SK-N-SH (cell line): ENCODE measurements at regions not wholly inside any gene's neighbourhood (a gene's known extent, or its start where the extent isn't known, plus 50 kb on each side); places are given as distances from the start of the nearest gene placed in this dataset.

Experiments
- CTCF ChIA-PET: fragments of 300-600, 350-600 bp; formaldehyde crosslinking; extraction: SDS; loops from one replicate; lab custom pipeline; 2021; lab: Yijun Ruan, JAX
- POLR2A ChIA-PET: fragments of 350-600 bp; sonication (Branson Sonifier 250); formaldehyde crosslinking; extraction: SDS; loops from one replicate; lab custom pipeline; 2020; ENCODE audit warnings: antibody characterized with exemption, inconsistent platforms; lab: Yijun Ruan, JAX
- DNase-seq: peaks from one replicate; pipeline ENCODE4 v3.0.0; 2012
- H2AFZ ChIP-seq: fragments of 200-600 bp; sonication (generic); 2 replicates; pipeline ENCODE4 v1.8.1; 2016; ENCODE audit warnings: antibody characterized with exemption, mild to moderate bottlenecking, low read depth
- H3F3A ChIP-seq: fragments of 200-600 bp; sonication (generic); replicated peaks from 2 replicates; pipeline ENCODE3; 2016; ENCODE audit warnings: antibody characterized with exemption, mild to moderate bottlenecking; ENCODE audit not compliant: insufficient read depth
- H3K27ac ChIP-seq, 2 experiments: fragments of 200-500 bp in 1 of 2; fragments of 200-600 bp in 1 of 2; sonication (Bioruptor generic) in 1 of 2; sonication (generic), shearing (Covaris generic) in 1 of 2; 2 replicates each; pipeline versions ENCODE4 v1.5.1 to v1.6.1; 2014 to 2016; ENCODE audit warnings: low read depth in 2 of 2, inconsistent platforms in 1 of 2, low read length in 1 of 2, mild to moderate bottlenecking in 1 of 2, mixed read lengths in 1 of 2
- H3K27me3 ChIP-seq: fragments of 200-600 bp; sonication (generic), shearing (Covaris generic); 2 replicates; pipeline ENCODE4 v1.6.1; 2016; ENCODE audit warnings: mixed run types; ENCODE audit not compliant: insufficient read depth
- H3K36me3 ChIP-seq, 2 experiments: fragments of 200-500 bp in 1 of 2; fragments of 200-600 bp in 1 of 2; sonication (Bioruptor generic) in 1 of 2; sonication (generic) in 1 of 2; replicated peaks in 1 of 2; 2 replicates each; pipeline versions ENCODE3 to v1.5.1; 2014 to 2016; ENCODE audit warnings: low read length in 1 of 2, mild to moderate bottlenecking in 1 of 2; ENCODE audit not compliant: insufficient read depth in 2 of 2, control insufficient read depth in 1 of 2
- H3K4me1 ChIP-seq, 2 experiments: fragments of 200-500 bp in 1 of 2; fragments of 200-600 bp in 1 of 2; sonication (Bioruptor generic) in 1 of 2; sonication (generic), shearing (Covaris generic) in 1 of 2; 2 replicates each; pipeline versions ENCODE4 v1.5.1 to v1.6.1; 2014 to 2016; ENCODE audit warnings: low read depth in 1 of 2, low read length in 1 of 2, mixed run types in 1 of 2; ENCODE audit not compliant: insufficient read depth in 2 of 2, control insufficient read depth in 1 of 2
- H3K4me2 ChIP-seq: fragments of 200-600 bp; sonication (generic), shearing (Covaris generic); 2 replicates; pipeline ENCODE4 v1.6.1; 2017; ENCODE audit warnings: mixed run types
- H3K4me3 ChIP-seq, 2 experiments: fragments of 200-500 bp in 1 of 2; fragments of 200-600 bp in 1 of 2; sonication (Bioruptor generic) in 1 of 2; sonication (generic), shearing (Covaris generic) in 1 of 2; 2 replicates each; pipeline versions ENCODE4 v1.5.1 to v1.8.1; 2014 to 2016; ENCODE audit warnings: low read depth in 2 of 2, inconsistent platforms in 1 of 2, low read length in 1 of 2, mild to moderate bottlenecking in 1 of 2, mixed read lengths in 1 of 2, moderate library complexity in 1 of 2
- H3K79me2 ChIP-seq: fragments of 200-600 bp; sonication (generic); 2 replicates; pipeline ENCODE4 v1.8.1; 2017; ENCODE audit warnings: mild to moderate bottlenecking; ENCODE audit not compliant: insufficient read depth
- H3K9ac ChIP-seq: fragments of 200-600 bp; sonication (generic); 2 replicates; pipeline ENCODE4 v1.6.1; 2017; ENCODE audit warnings: mixed run types
- H3K9me2 ChIP-seq: fragments of 200-600 bp; sonication (generic); 2 replicates; pipeline ENCODE4 v1.6.1; 2017; ENCODE audit warnings: mixed run types
- H3K9me3 ChIP-seq: fragments of 200-600 bp; sonication (generic); 2 replicates; pipeline ENCODE4 v1.6.1; 2017; ENCODE audit warnings: mixed run types, mild to moderate bottlenecking, moderate library complexity
- H4K20me1 ChIP-seq: fragments of 200-600 bp; sonication (generic); 2 replicates; pipeline ENCODE4 v1.6.1; 2017; ENCODE audit warnings: mild to moderate bottlenecking, mixed run types; ENCODE audit not compliant: insufficient read depth
- CHD2 ChIP-seq: fragments of 150-350 bp; IDR thresholded peaks from 2 replicates; pipeline ENCODE4 v1.6.1; 2018; ENCODE audit warnings: low read length; ENCODE audit not compliant: partially characterized antibody
- EP300 ChIP-seq, 2 experiments: IDR thresholded peaks; 2 replicates each; pipeline versions ENCODE4 v1.4.0 to v1.6.1; 2012; ENCODE audit warnings: borderline replicate concordance in 1 of 2, low read depth in 1 of 2, low read length in 1 of 2
- FOSL2 ChIP-seq: IDR thresholded peaks from 2 replicates; pipeline ENCODE4 v1.4.0; 2012; ENCODE audit warnings: low read depth, mild to moderate bottlenecking, moderate library complexity, borderline replicate concordance
- GATA2 ChIP-seq: sonication (generic); formaldehyde crosslinking; IDR thresholded peaks from 2 replicates; pipeline ENCODE4 v1.5.0; 2020; ENCODE audit warnings: mild to moderate bottlenecking, missing genetic modification reagents
- NFIC ChIP-seq: IDR thresholded peaks from 2 replicates; pipeline ENCODE4 v1.4.0; 2012; ENCODE audit warnings: borderline replicate concordance
- RCOR1 ChIP-seq: fragments of 150-350 bp; IDR thresholded peaks from 2 replicates; pipeline ENCODE4 v1.6.1; 2017; ENCODE audit warnings: antibody characterized with exemption, low read length
- REST ChIP-seq: IDR thresholded peaks from 2 replicates; pipeline ENCODE4 v1.6.1; 2012; ENCODE audit warnings: mild to moderate bottlenecking, low read depth, low read length, moderate library complexity
- RXRA ChIP-seq: IDR thresholded peaks from 2 replicates; pipeline ENCODE4 v1.4.0; 2012; ENCODE audit warnings: low read depth, mild to moderate bottlenecking, borderline replicate concordance
- USF2 ChIP-seq: fragments of 150-350 bp; IDR thresholded peaks from 2 replicates; pipeline ENCODE4 v1.6.1; 2017; ENCODE audit warnings: antibody characterized with exemption, low read length, low read depth, borderline replicate concordance
- WGBS: methylation state at CpG from one replicate; pipeline ENCODE4 v1.1.6; 2017; ENCODE audit warnings: low lambda C conversion rate; 5-methylcytosine and 5-hydroxymethylcytosine counted together
- TF ChIP-seq, protein P1 (sequence below): IDR thresholded peaks from 2 replicates; pipeline ENCODE4 v1.4.0; 2012; ENCODE audit warnings: low read depth

- DNase-seq: no peak
- POLR2A ChIA-PET: no interaction called here
- no peak overlapping the region for H3K9ac ChIP-seq
- peaks cover 0 to 23% of the 10 kb centered on the region in 2 experiments; a peak in 1 of 4 replicates for H3K4me1 ChIP-seq
- CTCF ChIA-PET: interaction anchor here (1.3 kb wide), 1 partner anchor 9 kb away, joined by 3 read pairs; no protein-coding TSS in a partner anchor
- H2AFZ ChIP-seq: no peak overlapping the region
- no peak overlapping the region for H3K4me2 ChIP-seq
- H3K4me3 ChIP-seq: no peak overlapping the region
- H3K79me2 ChIP-seq: no peaks in the 10 kb centered on the region
- 0 out of 2 replicates have a peak, but pooled peaks cover 14% of the 10 kb centered on the region for H3K27me3 ChIP-seq
- no peaks in the 10 kb centered on the region for H3K9me2 ChIP-seq
- peak overlapping the region in 1 of 2 experiments; percentile 31; a peak in 1 of 4 replicates for H3K27ac ChIP-seq
- TF ChIP-seq RXRA (no peak), REST (no peak), RCOR1 (no peak), NFIC (no peak), FOSL2 (no peak), EP300 (IDR thresholded peaks at IDR 0.05; ENCODE audit: borderline replicate concordance in 1 of 2, low read depth in 1 of 2, low read length in 1 of 2) (no peak), CHD2 (no peak)
- H3K36me3 ChIP-seq: no peaks in the 10 kb centered on the region
- no peaks in the 10 kb centered on the region for H3K9me3 ChIP-seq
- WGBS: 69% methylated on average over 7 of the region's 7 CpGs
- H3F3A ChIP-seq: no peaks in the 10 kb centered on the region
- H4K20me1 ChIP-seq: no peaks in the 10 kb centered on the region
Measured at GRCh38 chr16:17657045-17657444, 186.3 kb upstream of the XYLT1 start.

- H2AFZ ChIP-seq: no peak overlapping the region
- H3K27ac ChIP-seq: peak overlapping the region in 1 of 2 experiments; percentile 61; a peak in 1 of 4 replicates
- H3K9me3 ChIP-seq: no peaks in the 10 kb centered on the region
- no peaks in the 10 kb centered on the region for H3K36me3 ChIP-seq
- DNase-seq: no peak
- CTCF ChIA-PET: no interaction called here
- H3K4me2 ChIP-seq: no peak overlapping the region
- H3K9ac ChIP-seq: no peak overlapping the region
- H4K20me1 ChIP-seq: no peaks in the 10 kb centered on the region
- WGBS: 64% methylated on average over 4 of the region's 4 CpGs
- H3K4me3 ChIP-seq: no peak overlapping the region
- H3F3A ChIP-seq: no peaks in the 10 kb centered on the region
- H3K4me1 ChIP-seq: peaks cover 0 to 25% of the 10 kb centered on the region in 2 experiments; a peak in 1 of 4 replicates
- no peaks in the 10 kb centered on the region for H3K79me2 ChIP-seq
- POLR2A ChIA-PET: interaction anchor here (0.7 kb wide), 1 partner anchor 157 kb away, joined by 5 read pairs; no protein-coding TSS in a partner anchor
- no peaks in the 10 kb centered on the region for H3K9me2 ChIP-seq
- 0 out of 2 replicates have a peak, but pooled peaks cover 14% of the 10 kb centered on the region for H3K27me3 ChIP-seq
- no peak for TF ChIP-seq GATA2 (CRISPR knock-in tag)
- TF ChIP-seq USF2: no peak
- TF ChIP-seq, protein P1, sequence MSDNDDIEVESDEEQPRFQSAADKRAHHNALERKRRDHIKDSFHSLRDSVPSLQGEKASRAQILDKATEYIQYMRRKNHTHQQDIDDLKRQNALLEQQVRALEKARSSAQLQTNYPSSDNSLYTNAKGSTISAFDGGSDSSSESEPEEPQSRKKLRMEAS: no peak
- TF ChIP-seq NFIC: no peak
Measured at GRCh38 chr16:17654571-17654970, 183.8 kb upstream of the XYLT1 start.
